Activated naive CD4-positive, alpha-beta T cell treated with anti-CD3 and anti-CD28 coated beads, Interleukin-2, amount 50 U/mL, for 16 hours (primary cell): ENCODE measurements at regions not wholly inside any gene's neighbourhood (a gene's known extent, or its start where the extent isn't known, plus 50 kb on each side); places are given as distances from the start of the nearest gene placed in this dataset.

ENCODE experiments used
- DNase-seq: peaks from one replicate; pipeline ENCODE4 v3.0.0-alpha.2; 2020

DNA sequence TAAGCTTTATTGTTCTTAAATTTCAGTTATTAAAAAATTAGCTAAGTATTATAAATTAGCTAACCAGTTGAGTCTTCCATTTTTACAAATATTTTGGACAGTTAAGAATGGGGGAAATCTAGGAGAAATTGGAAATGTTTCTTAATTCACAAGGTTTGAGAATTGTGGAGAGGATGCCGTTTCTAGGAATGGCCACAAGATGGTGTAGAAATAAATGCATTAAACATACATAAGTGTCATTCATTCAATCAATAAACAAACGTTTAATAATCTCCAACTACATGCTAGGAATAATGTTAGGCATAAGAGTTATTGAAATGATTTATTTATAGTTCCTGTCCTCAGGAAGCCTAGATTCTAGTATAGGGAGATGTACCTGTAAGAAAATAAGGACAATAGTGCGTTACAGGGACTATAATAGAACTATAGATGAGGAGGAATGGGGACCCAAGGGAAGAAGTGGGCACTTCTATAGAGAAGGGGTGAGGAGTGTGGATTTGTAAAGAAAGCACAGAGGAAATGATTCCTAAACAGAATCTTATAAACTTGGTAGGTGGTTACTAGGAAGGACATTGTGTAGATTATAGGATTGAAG is 195.7 kb upstream of the ANK2 start:
- DNase-seq: no peak

DNA sequence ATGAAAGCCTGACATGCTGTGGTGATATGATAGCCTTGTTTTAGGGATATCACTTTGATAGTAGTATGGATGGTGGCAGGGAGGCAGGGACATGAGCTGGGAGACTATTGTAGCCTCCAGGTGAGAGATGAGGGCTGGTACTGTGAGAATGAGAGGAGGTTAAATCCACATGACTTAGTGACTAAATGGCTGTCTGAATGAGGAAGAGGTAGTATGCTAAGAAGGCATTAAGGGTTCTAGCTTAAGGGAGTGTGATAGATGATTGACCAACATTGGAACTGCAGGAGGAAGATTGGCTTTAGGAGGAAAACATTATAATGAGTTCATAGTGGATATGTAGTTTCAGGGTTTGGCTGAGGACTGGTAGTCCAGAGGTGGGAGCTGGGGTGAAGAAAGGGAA is 195.0 kb upstream of the ANK2 start:
- DNase-seq: no peak

DNA sequence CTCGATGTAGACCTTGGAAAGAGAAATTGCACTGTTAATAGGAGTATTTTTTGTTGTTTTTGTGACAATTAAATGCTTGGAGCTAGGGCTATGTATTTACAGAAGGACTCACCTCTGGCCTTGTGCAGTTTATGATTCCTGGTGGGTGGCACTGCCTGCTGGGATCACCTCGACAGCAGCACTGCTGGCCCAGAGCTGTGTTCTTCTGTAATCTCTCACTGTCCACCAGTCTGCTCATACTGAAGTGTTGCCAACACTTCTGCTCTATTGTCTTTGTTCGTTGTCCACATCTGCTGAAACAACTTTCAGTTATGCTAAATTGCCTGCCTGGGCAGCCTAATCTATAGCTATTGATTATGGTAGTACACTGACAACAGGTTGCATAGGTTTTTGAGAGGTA is 194.4 kb upstream of the ANK2 start:
- DNase-seq: no peak

GRCh38 chr4:112857461-112857860 is 192.0 kb upstream of the ANK2 start:
- no peak for DNase-seq

DNA sequence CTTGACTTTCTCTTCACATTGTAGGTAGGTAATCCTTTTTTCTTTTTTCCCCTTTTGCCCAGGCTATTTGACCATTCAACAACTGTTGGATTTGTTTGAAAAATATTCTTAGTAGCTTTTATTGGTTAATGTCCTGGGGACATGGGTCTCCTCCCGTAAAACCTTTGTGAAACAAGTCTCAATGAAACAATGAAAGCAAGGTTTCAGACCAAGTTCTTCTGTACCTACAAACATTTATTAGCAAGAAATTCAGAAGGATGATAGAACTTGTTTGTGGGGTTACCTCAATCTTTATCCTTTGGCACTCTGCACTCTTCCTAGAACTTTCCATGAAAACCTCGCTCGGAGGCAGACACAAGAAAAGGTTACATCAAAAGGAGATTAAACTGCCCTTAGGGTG is 190.7 kb upstream of the ANK2 start:
- no peak for DNase-seq

DNA sequence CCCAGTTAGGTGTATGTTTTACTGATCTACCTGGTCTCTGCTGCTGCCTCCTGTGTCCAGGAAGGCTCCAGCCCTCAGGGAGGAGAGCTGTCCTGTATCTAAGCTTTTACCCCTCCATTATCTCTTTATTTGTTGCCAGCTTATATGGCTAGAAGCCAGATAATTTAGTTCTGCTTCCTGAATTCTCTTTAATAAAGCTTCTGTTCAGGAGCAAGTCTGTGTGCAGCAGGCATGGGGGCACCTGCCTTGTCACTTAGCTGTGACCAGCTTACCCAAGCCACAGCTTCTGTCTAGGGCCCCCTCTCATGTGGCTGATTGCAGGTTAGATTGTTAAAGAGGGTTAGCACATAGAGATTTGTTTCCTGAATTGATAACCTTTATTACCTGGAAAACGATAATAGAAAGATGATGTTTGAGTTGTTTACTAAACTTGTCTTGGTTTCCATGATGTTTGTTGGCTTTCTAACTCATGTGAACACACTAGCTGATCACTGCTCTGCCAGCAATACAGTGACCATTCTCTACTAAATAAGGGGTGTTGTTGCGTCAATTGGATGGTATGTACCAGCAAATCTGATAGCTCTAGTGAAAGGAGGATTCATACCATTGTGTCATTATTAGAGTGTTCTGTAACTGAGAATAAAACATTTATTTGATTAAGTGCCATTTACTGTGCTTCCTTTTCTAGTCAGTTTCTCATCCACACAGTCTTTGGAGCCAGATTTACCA is 189.8 kb upstream of the ANK2 start:
- DNase-seq: no peak

- DNase-seq: no peak
Measured at GRCh38 chr4:112860830-112861690, 188.4 kb upstream of the ANK2 start.

- no peak for DNase-seq
Measured at GRCh38 chr4:112861691-112862674, 187.5 kb upstream of the ANK2 start.

GRCh38 chr4:112865443-112865842 is 184.0 kb upstream of the ANK2 start:
- no peak for DNase-seq

DNA sequence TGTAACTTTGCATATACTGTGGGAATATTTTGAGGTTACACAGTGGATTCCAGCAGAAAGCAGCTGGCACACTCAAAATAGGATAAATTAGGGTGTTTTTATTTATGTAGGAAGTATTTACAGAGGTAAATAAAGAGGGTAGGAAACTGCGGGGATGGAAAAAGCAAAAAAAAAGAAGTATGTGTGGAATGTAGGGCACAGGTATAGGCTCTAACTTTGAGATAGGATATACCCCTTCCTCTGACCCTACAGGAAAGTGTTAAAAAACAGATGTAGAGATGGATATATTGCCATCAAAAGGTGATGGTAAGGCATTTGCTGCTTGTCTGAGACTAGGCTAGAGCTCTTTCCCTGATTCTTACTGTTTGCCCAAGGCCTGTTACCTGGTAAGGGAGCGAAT is 173.1 kb upstream of the ANK2 start:
- no peak for DNase-seq

- DNase-seq: no peak
Measured at GRCh38 chr4:112881842-112882241, 167.6 kb upstream of the ANK2 start.

GRCh38 chr4:112882286-112882685 is 167.2 kb upstream of the ANK2 start:
- no peak for DNase-seq

DNA sequence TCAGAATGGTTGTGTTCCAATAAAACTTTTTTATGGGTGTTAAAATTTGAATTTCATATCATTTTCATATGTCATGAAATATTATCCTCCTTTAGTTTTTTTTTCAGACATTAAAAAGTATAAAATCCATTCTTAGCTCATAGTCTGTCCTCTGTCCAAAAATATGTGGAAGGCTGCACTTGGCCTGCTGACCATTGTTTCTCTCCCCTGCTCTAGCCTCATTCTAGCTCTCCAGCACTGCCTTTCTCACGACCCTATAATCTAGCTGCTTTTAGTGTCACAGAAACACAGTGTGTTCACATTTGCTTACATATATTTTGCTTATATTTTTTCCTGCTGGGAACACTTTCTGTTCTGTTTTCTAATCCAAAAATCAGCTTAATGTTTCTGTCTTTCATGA is 165.0 kb upstream of the ANK2 start:
- DNase-seq: no peak

DNA sequence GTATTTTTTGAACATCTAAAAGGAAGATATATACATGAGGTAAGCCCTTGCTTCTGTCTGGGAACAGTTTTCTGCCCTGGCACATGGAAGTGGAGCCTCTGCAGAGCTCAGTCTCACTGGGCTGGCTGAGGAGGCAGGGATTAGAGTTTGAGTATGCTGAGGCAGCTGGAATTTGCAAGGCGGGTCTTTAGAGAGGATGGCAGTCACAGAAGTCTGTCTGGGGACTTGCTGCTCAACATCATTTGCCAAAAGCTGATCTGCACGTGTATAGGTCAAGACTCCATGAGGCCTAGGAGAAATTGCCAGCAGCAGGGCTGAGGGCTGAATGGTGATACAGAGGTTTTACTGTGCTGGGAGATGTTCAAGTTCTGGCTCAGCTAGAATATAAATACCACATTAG is 163.6 kb upstream of the ANK2 start:
- no peak for DNase-seq

DNA sequence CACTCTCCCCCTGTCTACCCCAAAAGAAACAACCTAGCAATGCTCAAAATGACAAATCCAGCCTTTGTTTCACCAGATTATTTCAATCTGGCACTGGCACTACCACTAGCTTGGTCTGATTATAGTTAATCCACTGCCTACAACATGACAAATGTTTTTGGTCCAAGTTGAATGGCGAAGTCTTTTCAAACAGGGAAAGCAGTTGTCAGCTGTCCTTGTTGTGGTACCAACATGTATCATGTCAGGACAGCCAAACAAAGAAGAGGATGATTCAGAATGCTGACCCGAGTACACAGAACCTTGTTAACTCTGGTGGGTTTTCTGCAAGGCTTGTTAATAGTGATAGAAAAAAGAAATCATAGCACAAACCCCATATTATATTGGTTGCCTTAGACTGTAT is 160.8 kb upstream of the ANK2 start:
- no peak for DNase-seq

GRCh38 chr4:112889199-112889598 is 160.3 kb upstream of the ANK2 start:
- DNase-seq: no peak

DNA sequence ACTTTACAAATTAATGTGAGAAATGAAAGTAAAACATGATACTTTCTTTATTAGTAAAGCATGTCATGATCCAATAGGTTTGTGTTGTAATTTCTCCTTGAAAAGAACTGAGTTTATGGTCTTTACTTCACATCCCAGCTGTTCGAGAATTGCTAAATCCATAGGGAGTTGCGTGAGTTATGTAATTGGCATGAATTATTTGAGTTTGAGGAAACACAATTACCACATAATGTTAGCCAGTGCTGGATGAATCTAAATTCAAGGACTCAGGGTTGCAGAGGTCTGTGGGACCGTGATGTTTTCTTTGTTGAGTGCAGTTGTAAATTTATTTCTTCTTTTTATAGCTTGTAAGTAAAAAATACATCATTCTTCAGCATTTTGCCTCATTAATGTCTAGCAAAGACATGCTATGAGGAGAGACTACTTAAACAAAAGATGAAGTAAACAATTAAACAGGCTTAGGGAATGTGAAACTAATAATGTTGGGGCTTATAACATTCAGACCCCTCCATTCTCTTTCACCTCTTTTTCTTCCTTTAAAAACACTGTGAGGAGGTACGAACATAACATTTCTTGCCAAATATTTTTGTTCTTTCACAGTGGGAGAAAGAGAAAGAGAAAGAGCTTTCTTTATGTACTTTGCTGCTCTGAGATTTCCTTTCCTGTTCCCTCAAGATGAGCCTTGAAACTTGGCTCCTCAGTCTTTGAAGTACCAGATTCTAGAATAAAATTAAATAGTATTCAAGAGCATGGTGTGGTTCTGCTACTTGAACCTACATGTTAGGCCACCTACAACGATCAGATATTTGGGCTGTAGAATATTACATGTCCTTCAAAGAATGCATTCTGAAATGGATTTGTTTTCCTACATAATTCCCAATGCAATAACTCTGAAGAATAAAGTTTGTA is 159.6 kb upstream of the ANK2 start:
- no peak for DNase-seq

- no peak for DNase-seq
Measured at GRCh38 chr4:112894480-112894879, 155.0 kb upstream of the ANK2 start.

DNA sequence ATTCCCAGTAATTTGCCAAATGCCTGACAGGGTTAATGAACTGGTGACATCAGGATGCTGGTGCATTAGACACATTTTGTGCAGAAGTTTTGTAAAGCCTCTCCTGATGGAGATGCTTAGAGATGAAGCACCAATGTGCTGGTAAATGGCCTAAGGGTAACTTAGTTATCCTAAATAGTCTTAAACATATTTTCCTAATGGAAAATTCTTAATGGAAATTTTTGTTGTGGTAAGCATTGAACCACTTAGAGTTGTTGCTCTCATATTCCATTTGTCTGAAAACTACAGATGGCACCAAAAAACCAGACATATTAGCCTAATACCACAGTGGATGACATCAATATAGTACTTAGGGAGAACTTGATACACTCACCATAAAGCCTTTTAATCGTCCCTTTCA is 154.5 kb upstream of the ANK2 start:
- DNase-seq: no peak

- no peak for DNase-seq
Measured at GRCh38 chr4:112895811-112896608, 153.4 kb upstream of the ANK2 start.
